HG03280 (cell line): ENCODE measurements at regions not wholly inside any gene's neighbourhood (a gene's known extent, or its start where the extent isn't known, plus 50 kb on each side); places are given as distances from the start of the nearest gene placed in this dataset.

ENCODE experiments used
- ATAC-seq: cut with Tn5 transposase; IDR thresholded peaks from one replicate; pipeline ENCODE4 v1.9.1; 2021; ENCODE audit warnings: mild to moderate bottlenecking, moderate library complexity; ENCODE audit not compliant: unreplicated experiment

GRCh38 chr10:90394311-90394710, 463.5 kb downstream of the HTR7 start:
- no peak for ATAC-seq

DNA sequence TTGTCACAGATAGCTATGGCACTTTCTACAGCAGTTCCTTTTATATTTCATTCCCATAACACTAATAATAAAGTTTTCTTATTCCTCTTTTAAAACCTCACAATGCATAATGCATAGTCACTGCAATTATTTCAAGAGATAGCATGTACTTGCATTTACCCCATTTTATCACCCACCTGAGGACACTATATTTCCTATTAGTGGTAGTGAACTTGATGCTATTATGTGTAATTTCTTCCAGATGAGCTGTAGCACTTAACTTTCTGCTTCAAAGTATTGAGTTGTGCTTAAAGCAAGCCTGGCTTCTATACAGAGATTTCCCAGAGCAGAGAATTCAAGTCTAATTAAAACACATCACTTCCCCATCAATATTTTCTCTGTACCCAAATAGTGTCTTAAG, 461.1 kb downstream of the HTR7 start:
- no peak for ATAC-seq

GRCh38 chr10:90398566-90398965, 459.3 kb downstream of the HTR7 start:
- no peak for ATAC-seq

DNA sequence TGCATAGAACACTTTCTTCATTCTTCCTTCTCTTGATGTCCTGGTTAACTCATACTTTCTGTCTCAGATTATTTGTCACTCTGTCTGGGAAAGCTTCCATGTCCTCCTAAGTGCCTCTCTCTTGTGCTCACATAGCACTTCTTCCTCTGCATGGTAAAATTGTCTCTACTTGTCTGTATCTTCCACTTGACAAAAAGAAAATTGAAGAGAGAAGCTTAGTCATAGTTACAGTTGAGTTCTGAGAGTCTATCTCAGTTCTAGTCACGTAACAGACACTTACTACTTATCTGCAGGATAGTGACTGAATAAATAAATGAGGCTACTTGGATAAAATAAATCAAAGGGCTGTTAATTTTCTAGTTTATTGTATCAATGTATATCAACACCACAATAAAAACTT, 458.1 kb downstream of the HTR7 start:
- no peak for ATAC-seq

DNA sequence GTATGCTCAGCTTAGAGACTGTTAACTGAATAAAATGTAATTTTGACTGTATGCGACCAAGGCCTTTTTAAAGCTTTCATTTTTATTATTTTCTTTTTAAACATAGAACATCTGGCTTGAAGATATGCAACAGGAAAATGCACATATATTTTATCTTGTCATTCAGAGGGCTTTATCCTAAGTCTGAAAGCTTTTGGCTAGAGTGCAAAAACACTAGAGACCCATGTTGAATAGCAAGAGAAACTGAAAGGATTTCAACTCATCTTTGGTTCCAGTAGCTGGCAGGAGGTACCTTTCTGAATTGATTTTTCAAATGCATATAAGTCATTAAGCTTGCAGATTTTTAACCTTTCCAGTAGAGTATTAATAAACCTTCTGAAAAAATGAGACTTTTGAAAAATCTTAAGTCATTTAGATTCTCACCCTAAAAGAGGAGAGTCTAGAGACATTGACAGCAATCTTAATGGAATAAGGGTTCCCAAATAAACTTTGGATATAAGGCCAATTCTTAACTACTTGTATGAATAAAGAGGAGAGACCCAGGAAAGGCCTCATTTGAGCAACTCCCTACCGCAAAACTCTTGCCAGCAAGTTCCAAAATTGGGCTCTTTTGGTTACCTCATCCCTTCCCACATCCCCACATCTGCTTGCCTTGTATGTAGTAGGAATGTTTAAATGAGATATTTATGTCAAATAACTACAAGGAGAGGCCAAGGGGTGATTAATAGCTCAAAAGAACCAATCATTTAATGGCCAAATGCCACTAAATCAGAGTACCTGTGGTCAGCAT, 454.4 kb downstream of the HTR7 start:
- ATAC-seq: no peak

DNA sequence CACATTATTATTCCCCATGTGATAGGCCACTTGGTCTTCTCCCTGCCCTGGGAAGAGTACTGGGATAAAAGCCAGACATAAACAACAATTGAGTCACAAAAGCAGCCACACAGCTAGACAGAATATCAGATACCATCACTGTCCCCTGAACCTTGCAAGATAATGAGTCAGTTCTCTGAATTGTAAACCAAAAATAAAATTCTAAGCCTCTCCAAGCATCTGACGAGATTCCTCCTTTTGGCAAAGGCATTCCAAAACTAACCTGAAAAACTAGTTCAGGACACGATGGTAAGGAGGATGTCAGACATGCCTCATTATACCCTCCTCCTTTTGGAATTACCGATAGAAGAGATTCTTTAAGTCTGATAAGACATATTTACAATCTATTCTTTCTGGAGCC, 450.7 kb downstream of the HTR7 start:
- ATAC-seq: no peak

- ATAC-seq: no peak
Measured at GRCh38 chr10:90407851-90408250, 450.0 kb downstream of the HTR7 start.

DNA sequence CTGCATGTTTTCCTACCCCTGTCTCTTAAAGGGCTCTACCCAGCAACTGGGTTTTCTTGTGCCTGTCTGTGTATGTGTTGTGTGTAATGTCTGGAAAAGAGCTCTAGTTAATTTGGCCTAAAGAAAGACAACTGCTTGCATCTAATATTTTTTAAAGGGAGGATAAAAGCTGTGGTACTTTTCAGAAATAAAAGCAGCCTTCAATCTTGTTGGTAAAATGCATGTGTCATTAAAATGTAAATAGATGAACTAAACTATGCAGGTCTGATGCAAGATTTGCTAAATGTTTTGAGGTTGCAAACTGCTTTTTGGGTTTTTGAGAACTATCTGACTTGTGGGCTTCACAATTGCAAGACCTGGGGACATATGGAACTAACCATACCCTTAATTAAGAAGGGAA, 445.3 kb downstream of the HTR7 start:
- ATAC-seq: no peak

GRCh38 chr10:90413196-90413595, 444.6 kb downstream of the HTR7 start:
- no peak for ATAC-seq

DNA sequence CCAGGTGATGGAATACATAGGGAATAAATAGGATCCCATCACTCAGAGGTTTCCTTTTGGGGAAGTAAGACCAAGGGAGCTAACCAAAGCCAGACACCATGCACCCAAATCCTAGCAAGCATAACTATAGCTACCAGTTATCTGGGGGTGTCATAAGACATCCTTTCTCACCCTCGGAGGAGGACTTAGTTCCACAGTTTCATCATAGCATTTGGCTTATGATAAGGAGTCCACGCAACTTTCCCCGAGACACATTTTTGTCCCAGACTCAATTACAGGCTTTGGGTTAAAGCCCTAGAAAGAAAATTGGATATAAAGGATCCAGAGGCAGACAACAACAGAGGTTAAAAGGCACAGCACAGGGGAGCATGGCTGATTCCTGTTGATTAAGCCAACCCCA, 442.9 kb downstream of the HTR7 start:
- no peak for ATAC-seq

DNA sequence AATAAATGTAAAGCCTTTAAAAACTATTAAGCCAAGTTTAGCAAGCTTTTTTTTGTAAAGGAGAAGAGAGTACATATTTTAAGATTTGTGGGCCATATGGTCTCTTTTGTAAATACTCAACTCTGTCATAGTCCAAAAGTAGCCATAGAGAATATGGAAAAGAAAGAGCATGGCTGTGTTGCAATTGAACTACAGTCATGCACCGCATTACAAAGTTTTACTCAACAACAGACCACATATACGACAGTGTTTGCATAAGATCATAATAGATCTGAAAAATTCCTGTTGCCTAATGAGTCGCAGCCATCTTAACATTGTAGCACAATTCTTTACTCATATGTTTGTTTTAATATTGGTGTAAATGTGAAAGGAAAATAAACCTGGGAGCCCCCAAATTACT, 440.8 kb downstream of the HTR7 start:
- no peak for ATAC-seq

GRCh38 chr10:90417476-90418210, 440.2 kb downstream of the HTR7 start:
- ATAC-seq: no peak

DNA sequence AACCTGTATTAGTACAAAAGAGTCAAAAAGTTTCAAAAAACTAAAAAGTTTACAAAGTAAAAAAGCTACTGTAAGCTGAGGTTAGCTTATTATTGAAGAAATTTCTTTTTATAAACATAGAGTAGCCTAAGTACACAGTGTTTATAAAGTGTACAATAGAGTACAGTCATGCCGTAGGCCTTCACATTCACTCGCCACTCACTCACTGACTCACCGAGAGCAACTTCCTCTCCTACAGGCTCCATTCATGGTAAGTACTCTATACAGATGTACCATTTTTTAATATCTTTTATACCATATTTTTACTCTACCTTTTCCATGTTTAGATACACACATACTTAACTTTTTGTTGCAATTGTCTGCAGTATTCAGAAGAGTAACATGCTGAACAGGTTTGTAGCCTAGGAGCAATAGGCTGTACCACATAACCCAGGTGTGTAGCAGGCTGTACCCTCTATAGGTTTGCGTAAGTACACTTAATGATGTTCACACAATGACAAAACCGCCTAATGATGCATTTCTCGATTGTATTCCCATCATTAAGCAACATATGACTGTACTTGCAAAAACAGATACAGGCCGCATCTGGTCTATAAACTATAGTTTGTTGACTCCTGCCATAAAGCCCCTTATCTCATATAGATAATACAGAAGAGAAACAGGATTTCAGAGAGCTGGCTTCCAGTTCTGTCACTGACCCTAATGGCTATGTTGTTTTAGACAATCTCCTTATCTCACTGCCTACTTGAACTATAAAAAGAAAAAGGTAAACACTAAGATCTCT, 438.8 kb downstream of the HTR7 start:
- ATAC-seq: no peak

DNA sequence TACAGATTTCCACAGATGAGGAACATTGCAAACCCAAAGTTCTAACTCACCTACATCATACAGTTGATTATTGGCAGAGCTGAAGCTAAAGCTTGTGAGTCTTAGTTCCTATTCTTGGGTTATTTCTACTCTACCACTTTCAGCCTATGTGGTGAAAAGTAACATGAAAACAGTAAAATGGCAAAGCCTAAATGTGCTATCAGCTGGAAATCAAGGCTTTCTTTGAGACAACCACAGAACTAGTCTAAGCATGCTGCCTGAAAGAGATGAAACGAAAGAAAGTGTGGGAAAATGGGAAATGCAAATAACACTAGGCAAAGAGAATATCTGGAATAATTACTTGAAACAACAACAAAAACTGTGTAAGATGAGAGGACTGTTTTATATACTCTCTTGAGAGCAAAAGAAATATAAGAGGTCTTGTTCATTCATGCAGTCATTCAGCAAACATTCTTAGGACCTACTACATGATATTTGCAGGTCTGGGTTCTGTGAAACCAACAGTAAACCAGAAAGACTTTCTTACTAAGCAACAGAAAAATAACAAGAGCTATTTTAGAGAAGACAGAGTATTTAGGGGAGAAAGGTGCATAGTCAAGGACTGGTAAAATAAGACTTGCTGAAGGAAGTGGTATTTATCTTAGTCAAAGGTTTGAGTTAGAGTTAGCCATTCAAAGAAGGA, 437.1 kb downstream of the HTR7 start:
- peak; percentile 73 for ATAC-seq

GRCh38 chr10:90421874-90422273, 436.0 kb downstream of the HTR7 start:
- ATAC-seq: no peak

DNA sequence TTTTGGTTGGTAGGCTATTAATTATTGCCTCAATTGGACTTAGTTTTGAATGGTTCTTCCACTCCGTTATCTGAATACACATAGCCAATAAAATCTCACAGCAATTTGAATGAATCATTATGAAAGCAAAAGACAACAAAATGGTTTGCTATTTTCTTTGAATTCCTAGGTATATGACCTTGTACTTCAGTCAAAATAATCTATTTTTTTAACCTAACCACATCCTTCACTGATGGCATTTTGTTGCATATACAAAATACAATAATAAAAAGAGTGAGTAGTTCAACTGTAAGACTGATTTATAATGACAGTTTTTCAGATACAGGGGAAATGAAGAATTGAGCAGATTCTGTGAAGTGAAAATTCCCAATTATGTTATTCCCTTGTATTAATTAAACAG, 433.1 kb downstream of the HTR7 start:
- no peak for ATAC-seq

GRCh38 chr10:90430186-90430585, 427.7 kb downstream of the HTR7 start:
- no peak for ATAC-seq

- no peak for ATAC-seq
Measured at GRCh38 chr10:90432866-90433265, 425.0 kb downstream of the HTR7 start.

DNA sequence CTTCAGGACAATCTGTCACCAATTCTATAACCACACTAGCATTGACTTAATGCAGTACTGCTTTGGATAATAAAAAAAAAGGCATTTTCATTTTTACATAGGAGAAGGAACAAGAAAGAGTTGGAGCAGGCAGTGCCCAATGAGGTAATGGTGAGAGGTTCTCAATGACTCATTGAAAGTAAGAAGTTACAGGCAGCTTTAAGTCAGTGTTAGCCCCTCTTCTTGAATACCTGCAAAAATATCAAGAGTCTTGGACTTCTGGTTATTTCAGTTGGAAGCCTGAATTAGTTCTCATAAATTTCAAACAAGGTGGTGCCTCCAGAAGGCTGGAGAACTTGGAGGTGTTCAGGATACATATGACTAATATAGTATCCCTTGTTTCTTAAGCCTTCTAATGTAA, 422.5 kb downstream of the HTR7 start:
- ATAC-seq: no peak

- no peak for ATAC-seq
Measured at GRCh38 chr10:90437452-90437851, 420.4 kb downstream of the HTR7 start.

GRCh38 chr10:90440870-90441269, 417.0 kb downstream of the HTR7 start:
- no peak for ATAC-seq
